SK-N-SH treated with all-trans-retinoic acid at 6 μM for 48 hours (cell line): ENCODE measurements at regions not wholly inside any gene's neighbourhood (a gene's known extent, or its start where the extent isn't known, plus 50 kb on each side); places are given as distances from the start of the nearest gene placed in this dataset.

ENCODE experiments used
- ATAC-seq: fragments of 200-7000 bp; cut with Tn5 transposase; 3 replicates; pipeline ENCODE4 v1.9.1; 2020; ENCODE audit warnings: mild to moderate bottlenecking, moderate library complexity
- BACH2 ChIP-seq: fragments of 250-450 bp; sonication (Bioruptor Pico); IDR thresholded peaks from 2 replicates; pipeline ENCODE4 v1.9.0; 2021; ENCODE audit warnings: mild to moderate bottlenecking, borderline replicate concordance
- CSDC2 ChIP-seq: fragments of 250-450 bp; sonication (Bioruptor Pico); IDR thresholded peaks from 2 replicates; pipeline ENCODE4 v1.5.0; 2020; ENCODE audit warnings: mild to moderate bottlenecking, moderate library complexity
- CSRNP3 ChIP-seq: fragments of 250-450 bp; sonication (Bioruptor Pico); IDR thresholded peaks from 2 replicates; pipeline ENCODE4 v1.5.1; 2021; ENCODE audit warnings: mild to moderate bottlenecking, moderate library complexity
- ESRRG ChIP-seq: fragments of 250-450 bp; sonication (Bioruptor Pico); IDR thresholded peaks from 2 replicates; pipeline ENCODE4 v1.6.1; 2021; ENCODE audit warnings: mild to moderate bottlenecking
- ISL1 ChIP-seq: fragments of 250-450 bp; sonication (Bioruptor Pico); IDR thresholded peaks from 2 replicates; pipeline ENCODE4 v2.1.2; 2022; ENCODE audit warnings: mild to moderate bottlenecking, moderate library complexity
- OSR1 ChIP-seq: fragments of 250-450 bp; sonication (Bioruptor Pico); IDR thresholded peaks from 2 replicates; pipeline ENCODE4 v1.8.0; 2022; ENCODE audit warnings: moderate library complexity, mild to moderate bottlenecking, inconsistent platforms
- PATZ1 ChIP-seq: fragments of 250-450 bp; sonication (Bioruptor Pico); IDR thresholded peaks from 2 replicates; pipeline ENCODE4 v1.8.0; 2020; ENCODE audit warnings: mild to moderate bottlenecking, moderate library complexity, borderline replicate concordance
- PPARA ChIP-seq: fragments of 250-450 bp; sonication (Bioruptor Pico); IDR thresholded peaks from 2 replicates; pipeline ENCODE4 v1.5.0; 2020; ENCODE audit warnings: mild to moderate bottlenecking, borderline replicate concordance
- RARB ChIP-seq: fragments of 250-450 bp; sonication (Bioruptor Pico); IDR thresholded peaks from 2 replicates; pipeline ENCODE4 v1.8.0; 2021; ENCODE audit warnings: mild to moderate bottlenecking, moderate library complexity
- SNAI2 ChIP-seq: fragments of 250-450 bp; sonication (Bioruptor Pico); IDR thresholded peaks from 2 replicates; pipeline ENCODE4 v1.5.0; 2020; ENCODE audit warnings: mild to moderate bottlenecking, moderate library complexity
- TCF4 ChIP-seq: fragments of 250-450 bp; sonication (Bioruptor Pico); IDR thresholded peaks from 2 replicates; pipeline ENCODE4 v1.8.0; 2021; ENCODE audit warnings: mild to moderate bottlenecking, moderate library complexity, borderline replicate concordance
- TOX ChIP-seq: fragments of 250-450 bp; sonication (Bioruptor Pico); IDR thresholded peaks from 2 replicates; pipeline ENCODE4 v1.8.0; 2021; ENCODE audit warnings: mild to moderate bottlenecking, moderate library complexity, borderline replicate concordance
- TSHZ2 ChIP-seq: fragments of 250-450 bp; sonication (Bioruptor Pico); IDR thresholded peaks from 2 replicates; pipeline ENCODE4 v1.5.0; 2020; ENCODE audit warnings: mild to moderate bottlenecking, moderate library complexity
- ZC3H10 ChIP-seq: fragments of 250-450 bp; sonication (Bioruptor Pico); IDR thresholded peaks from 2 replicates; pipeline ENCODE4 v1.5.1; 2021; ENCODE audit warnings: mild to moderate bottlenecking, moderate library complexity
- ZFP3 ChIP-seq: fragments of 250-450 bp; sonication (Bioruptor Pico); IDR thresholded peaks from 2 replicates; pipeline ENCODE4 v1.5.0; 2020; ENCODE audit warnings: mild to moderate bottlenecking, moderate library complexity
- ZNF565 ChIP-seq: fragments of 450-650 bp; formaldehyde crosslinking; conservative IDR thresholded peaks from 2 replicates; pipeline ENCODE4 v1.5.0; 2020; ENCODE audit warnings: low read depth, mild to moderate bottlenecking, moderate library complexity
- ZNF70 ChIP-seq: fragments of 450-650 bp; formaldehyde crosslinking; IDR thresholded peaks from 2 replicates; pipeline ENCODE4 v1.5.0; 2020; ENCODE audit warnings: mild to moderate bottlenecking, moderate library complexity
- ZNF8 ChIP-seq: fragments of 450-650 bp; formaldehyde crosslinking; IDR thresholded peaks from 2 replicates; pipeline ENCODE4 v1.5.0; 2020; ENCODE audit warnings: mild to moderate bottlenecking, moderate library complexity
- TF ChIP-seq, protein P1 (sequence below): fragments of 250-450 bp; sonication (Bioruptor Pico); IDR thresholded peaks from 2 replicates; pipeline ENCODE4 v1.5.1; 2020; ENCODE audit warnings: low read depth, mild to moderate bottlenecking, moderate library complexity
- TF ChIP-seq, protein P2 (sequence below): fragments of 250-450 bp; sonication (Bioruptor Pico); IDR thresholded peaks from 2 replicates; pipeline ENCODE4 v1.8.0; 2021; ENCODE audit warnings: low read depth, mild to moderate bottlenecking, moderate library complexity, borderline replicate concordance

DNA sequence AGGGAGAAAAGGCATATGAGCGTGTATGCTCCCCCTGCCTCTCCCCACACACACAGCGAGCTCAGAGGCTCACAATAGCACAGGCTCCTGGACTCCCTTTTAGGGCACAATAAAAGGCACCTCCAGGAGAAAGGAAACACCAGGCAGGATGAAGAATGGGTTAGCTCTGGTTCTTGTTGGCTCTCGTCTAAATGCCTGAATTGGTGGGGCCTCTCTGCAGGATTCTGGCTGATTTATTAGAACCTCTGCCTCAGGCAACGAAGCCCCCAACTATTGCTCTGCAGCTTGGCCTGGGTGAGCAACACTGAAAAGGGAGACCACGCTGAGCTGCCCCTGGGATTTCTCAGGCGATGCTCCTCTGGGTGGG, 590.9 kb upstream of the PLXNA2 start:
- ATAC-seq = peak; percentile 68
- TF ChIP-seq ZFP3 (CRISPR knock-in tag) (no peak), PPARA (CRISPR knock-in tag) (no peak), SNAI2 (CRISPR knock-in tag) (no peak), ISL1 (CRISPR knock-in tag) (no peak), ZNF565 (no peak), ZC3H10 (no peak), TSHZ2 (no peak), ZNF8 (CRISPR knock-in tag) (no peak), RARB (CRISPR knock-in tag) (no peak), ESRRG (CRISPR knock-in tag) (no peak), TOX (no peak), CSRNP3 (CRISPR knock-in tag) (no peak), OSR1 (CRISPR knock-in tag) (no peak), TCF4 (CRISPR knock-in tag) (no peak), ZNF70 (no peak)
- TF ChIP-seq, protein P1, sequence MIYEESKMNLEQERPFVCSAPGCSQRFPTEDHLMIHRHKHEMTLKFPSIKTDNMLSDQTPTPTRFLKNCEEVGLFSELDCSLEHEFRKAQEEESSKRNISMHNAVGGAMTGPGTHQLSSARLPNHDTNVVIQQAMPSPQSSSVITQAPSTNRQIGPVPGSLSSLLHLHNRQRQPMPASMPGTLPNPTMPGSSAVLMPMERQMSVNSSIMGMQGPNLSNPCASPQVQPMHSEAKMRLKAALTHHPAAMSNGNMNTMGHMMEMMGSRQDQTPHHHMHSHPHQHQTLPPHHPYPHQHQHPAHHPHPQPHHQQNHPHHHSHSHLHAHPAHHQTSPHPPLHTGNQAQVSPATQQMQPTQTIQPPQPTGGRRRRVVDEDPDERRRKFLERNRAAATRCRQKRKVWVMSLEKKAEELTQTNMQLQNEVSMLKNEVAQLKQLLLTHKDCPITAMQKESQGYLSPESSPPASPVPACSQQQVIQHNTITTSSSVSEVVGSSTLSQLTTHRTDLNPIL = no peak
- TF ChIP-seq, protein P2, sequence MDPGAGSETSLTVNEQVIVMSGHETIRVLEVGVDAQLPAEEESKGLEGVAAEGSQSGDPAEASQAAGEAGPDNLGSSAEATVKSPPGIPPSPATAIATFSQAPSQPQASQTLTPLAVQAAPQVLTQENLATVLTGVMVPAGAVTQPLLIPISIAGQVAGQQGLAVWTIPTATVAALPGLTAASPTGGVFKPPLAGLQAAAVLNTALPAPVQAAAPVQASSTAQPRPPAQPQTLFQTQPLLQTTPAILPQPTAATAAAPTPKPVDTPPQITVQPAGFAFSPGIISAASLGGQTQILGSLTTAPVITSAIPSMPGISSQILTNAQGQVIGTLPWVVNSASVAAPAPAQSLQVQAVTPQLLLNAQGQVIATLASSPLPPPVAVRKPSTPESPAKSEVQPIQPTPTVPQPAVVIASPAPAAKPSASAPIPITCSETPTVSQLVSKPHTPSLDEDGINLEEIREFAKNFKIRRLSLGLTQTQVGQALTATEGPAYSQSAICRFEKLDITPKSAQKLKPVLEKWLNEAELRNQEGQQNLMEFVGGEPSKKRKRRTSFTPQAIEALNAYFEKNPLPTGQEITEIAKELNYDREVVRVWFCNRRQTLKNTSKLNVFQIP (CRISPR knock-in tag) = no peak

DNA sequence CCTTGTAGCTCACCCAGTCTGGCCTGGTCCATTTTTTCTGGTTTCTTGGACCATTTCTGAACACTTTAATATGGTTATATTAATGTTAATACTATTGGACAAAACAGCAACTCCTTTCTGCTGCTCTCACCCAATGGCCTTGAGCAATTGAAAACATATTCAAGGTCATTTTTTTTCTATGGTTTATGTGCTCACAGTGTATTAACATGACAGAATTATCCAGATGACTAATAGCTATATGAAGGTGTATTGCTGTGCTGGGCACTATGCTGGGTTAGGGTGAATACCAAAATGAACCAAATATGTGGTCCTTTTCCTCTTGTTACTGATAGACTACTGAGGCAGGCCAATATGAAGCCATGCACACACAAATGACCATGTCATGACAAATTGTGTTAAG, 591.6 kb upstream of the PLXNA2 start:
- TF ChIP-seq SNAI2 (CRISPR knock-in tag) = no peak
- TF ChIP-seq TCF4 (CRISPR knock-in tag) = no peak
- no peak for TF ChIP-seq CSRNP3 (CRISPR knock-in tag)
- no peak for TF ChIP-seq PPARA (CRISPR knock-in tag)
- TF ChIP-seq PATZ1 = no peak
- TF ChIP-seq TOX = no peak
- ATAC-seq = no peak

DNA sequence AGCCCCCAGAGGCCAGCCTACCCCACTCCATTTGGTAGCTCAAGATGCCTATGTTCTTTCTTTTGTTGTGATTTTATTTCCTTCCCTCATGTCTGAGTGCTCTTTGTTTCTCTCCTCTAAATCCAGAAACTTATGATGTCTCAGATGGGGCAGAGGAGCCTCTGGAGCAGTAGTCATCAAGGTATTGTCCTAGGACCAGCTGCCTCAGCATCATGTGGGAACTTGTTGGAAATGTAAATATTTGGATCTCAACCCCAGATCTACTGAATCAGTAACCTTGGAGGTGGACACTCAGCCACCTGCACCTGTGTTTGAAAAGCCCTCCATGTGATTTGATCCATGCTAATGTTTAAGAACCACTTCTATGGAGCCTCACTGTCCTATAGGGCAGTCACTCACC, 593.1 kb upstream of the PLXNA2 start:
- ATAC-seq = no peak

More for the DNA sequence above, 593.1 kb upstream of the PLXNA2 start:
- TF ChIP-seq BACH2 (CRISPR knock-in tag) (no peak), ZNF70 (no peak), SNAI2 (CRISPR knock-in tag) (no peak), CSDC2 (CRISPR knock-in tag) (no peak), OSR1 (CRISPR knock-in tag) (no peak), ZNF565 (no peak), ZC3H10 (no peak), ESRRG (CRISPR knock-in tag) (no peak), ISL1 (CRISPR knock-in tag) (no peak), PPARA (CRISPR knock-in tag) (no peak)
- TF ChIP-seq, protein P1 = no peak
- TF ChIP-seq, protein P2 (CRISPR knock-in tag) = no peak
